Lower lobe of right lung (tissue), 2 donors: ENCODE measurements at regions not wholly inside any gene's neighbourhood (a gene's known extent, or its start where the extent isn't known, plus 50 kb on each side); places are given as distances from the start of the nearest gene placed in this dataset.

Experiments
- ATAC-seq, 2 donors: fragments of 200-7000 bp; cut with Tn5 transposase; one replicate each; pipeline ENCODE4 v1.9.1; 2020 to 2022; ENCODE audit warnings: mild to moderate bottlenecking in 2 of 2, moderate library complexity in 2 of 2
- DNase-seq: peaks from one replicate; pipeline ENCODE4 v3.0.0-alpha.2; 2020
- H3K27ac ChIP-seq: fragments of 200-600 bp; one replicate; pipeline ENCODE4 v1.8.0; 2022
- H3K27me3 ChIP-seq: fragments of 200-600 bp; one replicate; pipeline ENCODE4 v1.8.0; 2022; ENCODE audit warnings: low read depth
- H3K36me3 ChIP-seq: fragments of 200-600 bp; one replicate; pipeline ENCODE4 v1.8.0; 2022; ENCODE audit warnings: mild to moderate bottlenecking
- H3K4me1 ChIP-seq: fragments of 200-600 bp; one replicate; pipeline ENCODE4 v1.8.0; 2022
- H3K4me3 ChIP-seq: fragments of 200-600 bp; one replicate; pipeline ENCODE4 v1.8.0; 2022; ENCODE audit warnings: mild to moderate bottlenecking
- H3K9me3 ChIP-seq: fragments of 200-600 bp; one replicate; pipeline ENCODE4 v1.8.0; 2022
- CTCF ChIP-seq: fragments of 200-600 bp; IDR thresholded peaks from one replicate; pipeline ENCODE4 v1.8.0; 2022; ENCODE audit warnings: antibody characterized with exemption, mild to moderate bottlenecking
- intact Hi-C: fragments of 100-400 bp; cut with DNase I; formaldehyde crosslinking; loops from one replicate; pipeline ENCODE4 v1.11.0; 2022
- donor health status: DM: no; HTN: yes; CAD: no; lungs with severe emphysema.

GRCh38 chr6:67986694-67987232 lies 648.3 kb upstream of the ADGRB3 start:
- Histone ChIP-seq H3K4me3 (no peak overlapping the region), H3K9me3 (no peaks in the 10 kb centered on the region), H3K4me1 (no peaks in the 10 kb centered on the region), H3K36me3 (no peaks in the 10 kb centered on the region), H3K27me3 (no peaks in the 10 kb centered on the region), H3K27ac (no peak overlapping the region)
- DNase-seq (no peak), ATAC-seq (no peak)
- intact Hi-C loops = no loop called here
- no peak for TF ChIP-seq CTCF

GRCh38 chr6:67976486-67976885 lies 658.6 kb upstream of the ADGRB3 start:
- no peaks in the 10 kb centered on the region for H3K27me3 ChIP-seq
- H3K4me1 ChIP-seq = no peaks in the 10 kb centered on the region
- no peaks in the 10 kb centered on the region for H3K9me3 ChIP-seq
- intact Hi-C loops = no loop called here
- H3K27ac ChIP-seq = no peak overlapping the region
- no peak for TF ChIP-seq CTCF
- no peak for DNase-seq
- no peak for ATAC-seq
- H3K4me3 ChIP-seq = no peak overlapping the region
- H3K36me3 ChIP-seq = no peaks in the 10 kb centered on the region

GRCh38 chr6:67974931-67975330 lies 660.2 kb upstream of the ADGRB3 start:
- DNase-seq = no peak

GRCh38 chr6:67971812-67972211 lies 663.3 kb upstream of the ADGRB3 start:
- TF ChIP-seq CTCF = no peak
- no peak for ATAC-seq
- Histone ChIP-seq H3K4me3 (no peak overlapping the region), H3K9me3 (no peaks in the 10 kb centered on the region), H3K27me3 (no peaks in the 10 kb centered on the region), H3K4me1 (no peaks in the 10 kb centered on the region), H3K27ac (no peak overlapping the region), H3K36me3 (no peaks in the 10 kb centered on the region)
- no peak for DNase-seq
- intact Hi-C loops = no loop called here

More at GRCh38 chr6:67974931-67975330, 660.2 kb upstream of the ADGRB3 start:
- no peak overlapping the region for H3K27ac ChIP-seq
- no peaks in the 10 kb centered on the region for H3K36me3 ChIP-seq
- no peak for TF ChIP-seq CTCF
- intact Hi-C loops = no loop called here
- H3K4me1 ChIP-seq = no peaks in the 10 kb centered on the region
- ATAC-seq = no peak
- no peaks in the 10 kb centered on the region for H3K9me3 ChIP-seq
- no peak overlapping the region for H3K4me3 ChIP-seq
- no peaks in the 10 kb centered on the region for H3K27me3 ChIP-seq

- TF ChIP-seq CTCF = no peak
- intact Hi-C loops = no loop called here
- no peak for ATAC-seq
These were observed 668.3 kb upstream of the ADGRB3 start for GRCh38 chr6:67966830-67967229.

GRCh38 chr6:67956352-67956751 lies 678.7 kb upstream of the ADGRB3 start:
- peaks cover 3% of the 10 kb centered on the region for H3K9me3 ChIP-seq
- H3K4me1 ChIP-seq = no peaks in the 10 kb centered on the region
- intact Hi-C loops = no loop called here
- no peaks in the 10 kb centered on the region for H3K36me3 ChIP-seq
- TF ChIP-seq CTCF = no peak
- no peaks in the 10 kb centered on the region for H3K27me3 ChIP-seq
- H3K4me3 ChIP-seq = no peak overlapping the region
- ATAC-seq = no peak
- no peak overlapping the region for H3K27ac ChIP-seq
- no peak for DNase-seq

More at GRCh38 chr6:67966830-67967229, 668.3 kb upstream of the ADGRB3 start:
- H3K4me1 ChIP-seq = no peaks in the 10 kb centered on the region
- no peak overlapping the region for H3K4me3 ChIP-seq
- no peaks in the 10 kb centered on the region for H3K9me3 ChIP-seq
- H3K27me3 ChIP-seq = no peaks in the 10 kb centered on the region
- H3K27ac ChIP-seq = no peak overlapping the region
- H3K36me3 ChIP-seq = no peaks in the 10 kb centered on the region
- no peak for DNase-seq
